Hippocampal formation (tissue), 2 donors: ENCODE measurements at regions not wholly inside any gene's neighbourhood (a gene's known extent, or its start where the extent isn't known, plus 50 kb on each side); places are given as distances from the start of the nearest gene placed in this dataset.
"Not testable (repeated sequence)": the region's sequence is repeated elsewhere in the genome, so short reads cannot be mapped to it uniquely, and the experiment has no call there.

Experiments used
- DNase-seq, 2 donors: peaks; one replicate each; lab custom pipeline; 2025; lab: John Stamatoyannopoulos, UW

- DNase-seq, result no peak
These were observed 252.4 kb downstream of the NUF2 start for GRCh38 chr1:163574119-163574518.

GRCh38 chr1:163580926-163581325 lies 259.2 kb downstream of the NUF2 start:
- DNase-seq, result no peak

- no peak for DNase-seq
These were observed 262.0 kb downstream of the NUF2 start for GRCh38 chr1:163583661-163584181.

- DNase-seq, result no peak
These were observed 264.0 kb downstream of the NUF2 start for GRCh38 chr1:163585796-163586195.

- DNase-seq, result no peak
These were observed 267.0 kb downstream of the NUF2 start for GRCh38 chr1:163588796-163589195.

GRCh38 chr1:163589735-163590134 lies 268.0 kb downstream of the NUF2 start:
- DNase-seq, result no peak

- not testable (repeated sequence) for DNase-seq
These were observed 269.4 kb downstream of the NUF2 start for GRCh38 chr1:163591131-163591530.

- DNase-seq, result not testable (repeated sequence)
These were observed 270.9 kb downstream of the NUF2 start for GRCh38 chr1:163592623-163593022.

- not testable (repeated sequence) for DNase-seq
These were observed 274.4 kb downstream of the NUF2 start for GRCh38 chr1:163596106-163596505.

GRCh38 chr1:163596541-163597258 lies 274.9 kb downstream of the NUF2 start:
- DNase-seq, result no peak

GRCh38 chr1:163604321-163604720 lies 282.6 kb downstream of the NUF2 start:
- DNase-seq, result no peak

GRCh38 chr1:163604896-163605295 lies 283.1 kb downstream of the NUF2 start:
- no peak for DNase-seq

- no peak for DNase-seq
These were observed 287.2 kb downstream of the NUF2 start for GRCh38 chr1:163608979-163609378.

GRCh38 chr1:163609858-163610257 lies 288.1 kb downstream of the NUF2 start:
- no peak for DNase-seq

GRCh38 chr1:163610486-163610885 lies 288.7 kb downstream of the NUF2 start:
- DNase-seq, result no peak

- no peak for DNase-seq
These were observed 292.6 kb downstream of the NUF2 start for GRCh38 chr1:163614361-163614760.

GRCh38 chr1:163628034-163628773 lies 306.4 kb downstream of the NUF2 start:
- no peak for DNase-seq

GRCh38 chr1:163632269-163632668 lies 310.5 kb downstream of the NUF2 start:
- no peak for DNase-seq

- DNase-seq, result no peak
These were observed 311.6 kb downstream of the NUF2 start for GRCh38 chr1:163633366-163633765.

GRCh38 chr1:163645676-163646075 lies 323.9 kb downstream of the NUF2 start:
- not testable (repeated sequence) for DNase-seq

- DNase-seq, result no peak
These were observed 328.9 kb downstream of the NUF2 start for GRCh38 chr1:163650624-163651023.

GRCh38 chr1:163652441-163652840 lies 330.7 kb downstream of the NUF2 start:
- no peak for DNase-seq

- no peak for DNase-seq
These were observed 333.8 kb downstream of the NUF2 start for GRCh38 chr1:163655565-163655964.
